NT2/D1 (cell line): ENCODE measurements at regions not wholly inside any gene's neighbourhood (a gene's known extent, or its start where the extent isn't known, plus 50 kb on each side); places are given as distances from the start of the nearest gene placed in this dataset.

Source experiments
- YY1 ChIP-seq: IDR thresholded peaks from 2 replicates; pipeline ENCODE4 v1.6.1; 2011; ENCODE audit not compliant: insufficient read length, insufficient read depth
- ZNF274 ChIP-seq: IDR thresholded peaks from 2 replicates; pipeline ENCODE4 v1.6.1; 2011; ENCODE audit warnings: mild to moderate bottlenecking, low read depth, low read length

DNA sequence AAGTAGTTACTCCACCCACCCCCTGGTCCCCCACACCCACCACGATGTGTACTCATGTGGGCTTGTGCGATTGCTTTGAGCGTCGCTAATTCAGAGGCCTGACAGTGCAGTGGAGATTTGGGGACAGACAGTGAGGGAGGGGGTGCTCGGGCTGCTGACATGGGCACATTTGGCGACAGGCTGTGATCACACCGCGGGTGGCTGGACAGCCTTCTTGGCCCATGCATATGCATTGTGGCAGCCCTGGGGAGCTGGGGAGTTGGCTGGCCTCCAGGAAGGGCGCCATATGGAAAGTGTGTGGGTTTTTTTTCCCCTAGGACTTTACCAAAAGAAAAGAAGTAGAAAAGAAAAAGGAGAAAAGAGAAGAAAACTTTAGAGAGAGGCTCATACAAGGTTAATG is 275.5 kb upstream of the N4BP1 start:
- no peak for TF ChIP-seq ZNF274
- TF ChIP-seq YY1 = no peak
